NCI-H2107 treated with DMSO at 0.1 percent for 48 hours (cell line): ENCODE measurements at regions not wholly inside any gene's neighbourhood (a gene's known extent, or its start where the extent isn't known, plus 50 kb on each side); places are given as distances from the start of the nearest gene placed in this dataset.
"Not testable (repeated sequence)": the region's sequence is repeated elsewhere in the genome, so short reads cannot be mapped to it uniquely, and the experiment has no call there.

Experiments
- DNase-seq: peaks from one replicate; lab custom pipeline; 2025; ENCODE audit not compliant: unreplicated experiment; lab: John Stamatoyannopoulos, UW

- no peak for DNase-seq
Measured at GRCh38 chr5:36422952-36423351, 121.2 kb upstream of the RANBP3L start.

- no peak for DNase-seq
Measured at GRCh38 chr5:36423578-36424307, 122.0 kb upstream of the RANBP3L start.

GRCh38 chr5:36426070-36426469 is 124.4 kb upstream of the RANBP3L start:
- not testable (repeated sequence) for DNase-seq

GRCh38 chr5:36435516-36435915 is 133.8 kb upstream of the RANBP3L start:
- no peak for DNase-seq

- DNase-seq = no peak
Measured at GRCh38 chr5:36436306-36436705, 134.6 kb upstream of the RANBP3L start.

GRCh38 chr5:36438765-36439561 is 137.3 kb upstream of the RANBP3L start:
- DNase-seq = no peak

GRCh38 chr5:36440300-36440699 is 138.6 kb upstream of the RANBP3L start:
- no peak for DNase-seq

GRCh38 chr5:36441280-36441679 is 139.6 kb upstream of the RANBP3L start:
- DNase-seq = no peak

- DNase-seq = no peak
Measured at GRCh38 chr5:36442352-36442751, 140.7 kb upstream of the RANBP3L start.

GRCh38 chr5:36442796-36443195 is 141.1 kb upstream of the RANBP3L start:
- DNase-seq = no peak

- no peak for DNase-seq
Measured at GRCh38 chr5:36443941-36444340, 142.2 kb upstream of the RANBP3L start.

GRCh38 chr5:36444582-36445418 is 143.1 kb upstream of the RANBP3L start:
- DNase-seq = no peak

- no peak for DNase-seq
Measured at GRCh38 chr5:36447776-36448175, 146.1 kb upstream of the RANBP3L start.

- DNase-seq = no peak
Measured at GRCh38 chr5:36450229-36451014, 148.7 kb upstream of the RANBP3L start.

- no peak for DNase-seq
Measured at GRCh38 chr5:36452424-36453006, 150.8 kb upstream of the RANBP3L start.

- DNase-seq = no peak
Measured at GRCh38 chr5:36457511-36458270, 148.7 kb upstream of the SLC1A3 start.

- no peak for DNase-seq
Measured at GRCh38 chr5:36458746-36459145, 147.7 kb upstream of the SLC1A3 start.

GRCh38 chr5:36459176-36460135 is 146.9 kb upstream of the SLC1A3 start:
- no peak for DNase-seq
